HG03159 (cell line): ENCODE measurements at regions not wholly inside any gene's neighbourhood (a gene's known extent, or its start where the extent isn't known, plus 50 kb on each side); places are given as distances from the start of the nearest gene placed in this dataset.
"Not testable (repeated sequence)": the region's sequence is repeated elsewhere in the genome, so short reads cannot be mapped to it uniquely, and the experiment has no call there.

Experiments
- ATAC-seq: cut with Tn5 transposase; IDR thresholded peaks from one replicate; pipeline ENCODE4 v1.9.1; 2021; ENCODE audit warnings: mild to moderate bottlenecking, moderate library complexity; ENCODE audit not compliant: unreplicated experiment

DNA sequence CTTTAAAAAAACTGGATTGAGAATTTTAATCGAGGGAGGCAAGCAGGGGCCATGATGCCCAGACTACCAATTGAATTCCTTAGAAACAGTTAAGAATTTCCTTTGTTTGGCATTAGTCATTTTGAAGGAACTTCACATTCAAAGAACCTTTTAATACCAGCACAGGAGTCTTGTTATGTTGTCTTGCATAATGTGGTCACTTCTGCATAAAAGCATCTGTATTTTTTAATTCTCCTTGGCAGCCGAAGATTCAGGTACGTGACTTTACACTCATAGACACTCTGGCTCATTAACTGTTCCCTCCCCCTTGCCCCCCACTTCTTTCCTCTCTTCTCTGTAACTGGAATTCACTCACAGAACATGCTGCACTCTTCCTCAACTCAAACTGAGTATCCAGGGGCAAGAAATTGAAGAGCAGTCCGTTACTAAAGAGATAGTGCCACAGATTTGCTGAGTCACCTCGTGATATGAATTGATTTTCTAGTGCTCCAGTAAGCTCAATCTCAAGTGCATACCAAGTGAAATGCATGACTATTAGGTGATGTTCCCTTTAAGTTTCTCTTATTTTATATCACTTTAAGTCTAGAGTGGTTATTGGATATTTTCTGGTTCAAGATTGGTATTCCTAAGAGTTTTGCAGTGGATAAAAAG lies 572.2 kb upstream of the SOX9 start:
- ATAC-seq: no peak

DNA sequence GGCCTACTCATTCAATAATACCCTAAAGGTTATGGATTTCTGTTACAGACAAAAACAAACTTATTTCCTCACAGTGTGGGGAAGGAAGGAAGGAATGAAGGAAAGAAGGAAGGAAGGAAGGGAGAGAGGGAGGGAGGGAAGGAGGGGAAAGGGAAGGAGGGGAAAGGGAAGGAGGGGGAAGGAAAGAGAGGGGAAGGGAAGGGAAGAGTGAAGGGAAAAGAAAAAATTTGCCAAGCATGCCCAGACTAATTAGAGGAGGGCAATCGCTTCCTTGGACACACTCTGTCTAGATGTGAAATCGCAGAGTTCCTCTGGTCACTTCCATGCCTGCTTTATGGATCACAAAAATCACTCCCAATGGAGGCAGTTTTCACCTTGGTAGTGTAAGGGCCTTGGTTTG lies 570.1 kb upstream of the SOX9 start:
- ATAC-seq: no peak

DNA sequence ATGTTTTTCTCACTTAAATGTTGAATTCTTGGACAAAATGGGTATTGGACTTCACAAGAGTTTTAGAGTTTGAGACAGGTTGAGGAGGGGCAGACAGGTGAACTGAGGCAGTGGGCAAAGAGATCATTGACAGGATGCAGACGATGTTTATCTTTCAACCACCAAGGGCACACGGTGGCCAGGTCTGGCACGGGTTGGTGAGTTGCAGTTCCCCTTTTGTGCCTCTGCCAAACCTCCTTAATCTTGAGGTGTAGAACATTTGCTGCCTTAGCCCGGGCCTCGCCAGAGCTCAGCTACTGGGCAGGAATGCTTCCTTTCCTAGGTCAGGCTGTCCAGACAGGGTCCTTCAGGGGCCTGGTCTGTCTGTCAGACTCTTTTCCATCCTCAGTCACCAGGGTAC lies 567.4 kb upstream of the SOX9 start:
- ATAC-seq: no peak

DNA sequence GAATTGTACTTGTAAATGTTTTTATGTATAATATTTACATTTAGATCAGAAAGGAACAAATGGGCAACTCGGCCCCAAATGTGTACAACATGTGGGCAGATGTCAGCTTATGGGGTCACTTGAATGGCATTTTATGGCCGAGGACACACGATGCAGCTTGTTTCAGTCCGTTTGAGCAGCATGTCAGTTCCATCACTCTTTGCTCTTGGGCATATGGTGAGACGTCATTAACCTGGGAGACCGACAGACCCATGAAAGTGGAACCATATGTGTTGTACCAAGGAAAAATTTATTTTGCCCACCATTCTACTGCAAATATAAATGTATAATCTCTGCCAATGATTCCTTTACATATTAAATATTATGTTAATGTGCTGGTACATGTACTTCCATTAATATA lies 561.9 kb upstream of the SOX9 start:
- ATAC-seq: no peak

DNA sequence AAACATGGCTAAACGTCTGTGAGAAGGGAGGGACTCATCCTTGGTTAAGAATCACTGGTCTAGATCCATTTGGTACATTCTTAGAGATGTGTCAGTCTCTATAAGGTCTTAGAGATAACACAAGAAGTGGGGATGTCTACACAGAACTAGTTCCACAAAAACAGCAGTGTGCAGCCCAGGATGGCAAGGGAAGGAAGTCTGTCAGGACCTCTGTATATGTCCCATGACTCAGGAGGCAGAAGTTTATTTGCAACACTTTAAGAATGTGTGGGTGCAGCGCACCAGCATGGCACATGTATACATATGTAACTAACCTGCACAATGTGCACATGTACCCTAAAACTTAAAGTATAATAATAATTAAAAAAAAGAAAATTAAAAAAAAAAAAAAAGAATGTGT lies 548.5 kb upstream of the SOX9 start:
- no peak for ATAC-seq

DNA sequence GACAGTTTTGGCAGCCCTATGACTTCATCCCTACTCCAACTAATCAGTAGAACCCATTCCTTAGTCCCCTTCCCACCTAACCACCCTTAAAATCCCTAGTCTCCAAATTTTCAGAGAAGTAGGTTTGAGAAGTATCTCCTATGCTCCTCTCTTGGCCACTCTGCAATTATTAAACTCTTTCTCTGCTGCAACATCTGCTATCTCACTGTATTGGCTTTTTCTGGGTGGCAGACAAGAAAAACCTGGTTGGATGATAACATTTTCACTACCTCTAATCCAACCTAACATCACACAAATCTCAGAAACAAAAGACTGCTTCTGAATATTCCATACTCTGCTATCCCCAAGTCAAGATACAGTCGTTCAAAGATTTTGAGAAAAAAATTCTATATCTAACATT lies 542.4 kb upstream of the SOX9 start:
- no peak for ATAC-seq

DNA sequence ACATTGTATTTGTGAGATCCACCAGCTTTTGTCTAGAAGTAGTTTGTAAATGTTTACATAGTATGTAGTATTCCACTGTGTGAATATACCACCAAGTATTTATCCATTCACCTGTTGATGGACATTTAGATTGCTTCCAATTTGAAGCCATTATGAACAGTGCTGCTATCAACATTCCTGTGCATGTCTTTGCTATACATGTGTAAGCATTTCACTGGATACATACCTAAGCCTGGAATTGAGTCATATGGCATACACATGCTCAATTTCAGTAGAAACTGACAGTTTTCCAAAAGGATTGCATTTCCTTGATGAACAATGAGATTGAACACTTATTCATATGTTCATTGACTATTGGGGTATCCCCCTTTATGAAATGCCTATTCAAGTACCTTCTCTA lies 540.6 kb upstream of the SOX9 start:
- ATAC-seq: no peak

DNA sequence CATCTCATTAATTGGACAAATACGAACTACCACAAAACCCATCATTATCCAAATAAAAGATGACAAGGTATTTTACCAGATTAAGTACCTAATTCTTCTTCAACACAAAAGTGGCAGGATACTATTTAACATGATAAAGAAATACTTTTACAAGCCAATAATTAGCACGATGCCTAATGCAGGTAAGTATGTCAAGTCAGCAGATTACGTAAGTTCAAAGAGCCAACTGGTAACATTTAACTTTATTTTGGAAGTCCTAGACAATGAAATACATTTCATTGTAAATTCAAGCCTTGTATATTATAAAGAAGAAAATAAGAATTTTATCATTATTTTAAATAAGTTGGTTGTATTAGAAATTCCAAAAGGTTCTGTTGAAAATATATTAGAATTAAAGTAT lies 535.3 kb upstream of the SOX9 start:
- no peak for ATAC-seq

DNA sequence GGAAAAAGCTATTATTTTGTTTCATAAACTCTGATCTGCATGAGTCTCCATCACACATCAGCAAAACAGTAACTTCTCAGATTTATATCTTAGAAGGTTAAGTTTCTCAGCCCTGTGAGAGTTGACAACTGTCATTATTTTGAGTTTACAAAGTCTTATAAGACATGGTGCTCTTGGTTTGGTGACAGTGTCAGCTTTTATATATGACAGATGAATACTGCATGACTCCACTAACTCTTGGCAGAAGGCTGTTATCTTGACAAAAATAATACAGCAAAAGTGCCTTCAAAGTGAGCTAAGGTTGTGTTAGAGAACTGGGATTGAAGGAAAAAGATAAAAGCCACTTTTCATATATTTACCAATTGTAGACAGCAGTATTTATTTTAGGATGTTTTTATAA lies 528.4 kb upstream of the SOX9 start:
- no peak for ATAC-seq

DNA sequence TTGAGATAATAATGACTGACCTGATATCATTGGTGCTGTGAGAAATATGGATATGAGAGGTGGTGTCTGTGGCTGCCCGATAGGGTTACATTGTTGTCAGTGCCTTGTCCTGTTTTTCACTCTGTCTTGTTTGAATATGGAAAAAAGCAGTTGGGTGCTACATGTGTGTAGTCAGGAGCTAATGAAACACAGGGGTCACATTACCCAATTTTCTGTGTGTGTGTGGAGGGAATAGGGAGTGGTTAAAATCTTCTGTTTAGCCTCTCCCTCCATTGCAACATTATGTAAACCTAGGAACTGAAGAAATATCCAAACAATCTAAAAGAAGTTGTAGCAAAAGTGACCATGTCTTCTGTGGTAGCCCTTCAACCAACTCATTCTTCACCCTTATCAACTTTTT lies 527.7 kb upstream of the SOX9 start:
- ATAC-seq: no peak

DNA sequence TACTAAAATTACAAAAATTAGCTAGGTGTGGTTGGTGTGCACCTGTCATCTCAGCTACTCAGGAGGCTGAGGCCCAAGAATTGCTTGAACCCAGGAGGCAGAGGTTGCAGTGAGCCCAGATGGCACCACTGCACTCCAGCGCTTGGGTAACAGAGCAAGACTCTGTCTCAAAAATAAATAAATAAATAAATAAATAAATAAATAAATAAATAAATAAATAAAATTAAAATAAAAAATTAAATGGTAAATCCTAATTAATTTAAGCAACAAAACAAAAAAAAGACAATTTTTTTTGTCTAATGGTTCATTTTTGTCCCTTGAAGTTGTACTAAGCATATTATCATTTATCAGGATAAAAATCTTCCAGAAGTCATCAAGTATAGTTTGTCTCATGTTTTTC lies 521.2 kb upstream of the SOX9 start:
- ATAC-seq: not testable (repeated sequence)

DNA sequence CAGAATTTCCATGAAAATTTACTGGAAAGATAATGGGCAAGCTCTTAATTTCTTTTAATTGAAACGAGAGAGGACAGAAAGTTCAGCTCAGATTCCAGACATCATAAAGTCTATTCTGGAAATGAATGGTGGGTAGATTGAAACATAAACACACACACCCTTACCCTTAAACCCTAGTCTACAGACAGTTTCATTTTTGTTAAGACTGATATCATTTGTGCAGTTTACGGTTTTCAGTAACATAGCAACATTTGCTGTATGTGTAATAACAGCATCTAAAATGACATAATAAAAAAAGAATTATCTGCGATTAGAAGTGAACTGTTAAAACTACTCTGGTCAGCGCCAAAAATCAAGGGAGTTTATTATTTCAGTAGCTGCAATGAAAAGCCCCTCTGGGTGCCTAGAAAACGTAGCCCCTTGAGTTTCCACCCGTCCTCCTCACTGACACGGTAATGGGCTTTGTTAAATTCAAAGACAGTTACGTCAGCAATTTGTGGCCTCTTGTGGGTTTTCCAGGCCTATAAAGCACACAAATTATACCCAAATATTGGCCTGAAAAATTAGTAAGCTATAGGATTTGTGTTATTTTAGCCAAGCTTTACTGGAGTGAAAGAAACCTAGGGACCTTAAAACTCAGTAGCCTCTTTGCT lies 520.6 kb upstream of the SOX9 start:
- no peak for ATAC-seq

DNA sequence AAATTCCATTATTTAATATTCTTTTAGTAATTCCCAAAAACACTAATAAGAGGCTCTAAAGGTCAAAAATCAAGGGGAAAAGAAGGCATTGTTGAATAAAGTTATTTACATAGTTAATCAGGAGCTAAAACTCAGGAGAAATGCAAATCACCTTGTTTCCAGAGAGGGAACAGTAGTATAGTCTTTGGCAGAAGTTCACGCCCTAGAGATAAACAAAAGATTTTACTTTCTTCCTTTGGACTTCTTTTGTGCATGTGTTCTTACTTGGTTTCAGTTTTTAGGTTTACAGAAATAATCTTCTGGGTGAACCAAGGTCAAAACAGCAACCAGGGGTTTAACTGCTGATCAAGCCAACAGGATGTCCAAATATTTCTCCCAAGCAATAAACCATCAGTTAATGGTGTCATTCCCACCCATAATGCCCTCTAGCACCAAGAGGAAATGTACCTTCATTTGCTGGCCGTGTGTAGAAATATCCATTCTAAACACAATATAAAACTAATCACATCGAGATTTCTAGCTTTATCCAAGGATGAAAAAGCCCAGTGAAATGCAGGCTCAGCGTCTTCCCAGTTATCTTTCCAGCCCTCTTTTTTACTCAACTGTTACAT lies 518.8 kb upstream of the SOX9 start:
- ATAC-seq: no peak

DNA sequence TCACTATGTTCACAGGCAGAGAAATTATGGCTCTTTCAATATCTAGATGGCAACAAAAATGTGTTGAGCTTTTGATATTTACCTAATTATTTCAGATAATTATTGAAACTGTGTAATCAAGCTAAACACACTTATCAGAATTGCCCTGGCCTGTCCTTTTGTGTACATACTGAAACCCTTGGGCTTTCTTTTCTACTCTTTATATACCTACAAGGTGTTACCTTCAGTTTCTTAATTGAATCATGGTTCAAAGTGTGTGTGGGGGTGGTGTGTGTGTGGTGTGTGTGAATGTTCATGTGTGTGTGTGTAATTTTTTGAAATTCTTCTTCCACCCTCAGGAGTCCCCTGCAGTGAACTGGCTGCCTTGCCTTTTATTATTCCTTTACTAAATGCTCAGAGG lies 506.8 kb upstream of the SOX9 start:
- no peak for ATAC-seq

DNA sequence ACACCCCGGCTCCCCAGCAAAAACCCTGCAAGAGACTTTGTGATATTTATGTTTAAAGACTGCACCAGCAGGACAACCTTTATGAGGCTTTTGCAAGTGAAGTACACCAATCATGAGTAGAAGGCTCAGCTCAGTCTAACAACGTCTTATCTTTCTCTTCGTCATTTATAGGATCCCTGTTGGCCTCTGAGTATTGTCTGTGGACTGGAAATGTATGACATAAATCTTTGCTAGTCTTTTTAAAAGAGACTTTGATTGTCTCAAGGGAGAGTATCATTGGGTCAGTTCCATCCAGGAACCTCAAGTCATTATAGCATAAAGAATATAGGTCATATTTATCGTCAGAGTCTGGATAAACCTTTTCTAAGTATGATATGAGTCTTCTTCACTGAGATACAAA lies 505.0 kb upstream of the SOX9 start:
- ATAC-seq: no peak

DNA sequence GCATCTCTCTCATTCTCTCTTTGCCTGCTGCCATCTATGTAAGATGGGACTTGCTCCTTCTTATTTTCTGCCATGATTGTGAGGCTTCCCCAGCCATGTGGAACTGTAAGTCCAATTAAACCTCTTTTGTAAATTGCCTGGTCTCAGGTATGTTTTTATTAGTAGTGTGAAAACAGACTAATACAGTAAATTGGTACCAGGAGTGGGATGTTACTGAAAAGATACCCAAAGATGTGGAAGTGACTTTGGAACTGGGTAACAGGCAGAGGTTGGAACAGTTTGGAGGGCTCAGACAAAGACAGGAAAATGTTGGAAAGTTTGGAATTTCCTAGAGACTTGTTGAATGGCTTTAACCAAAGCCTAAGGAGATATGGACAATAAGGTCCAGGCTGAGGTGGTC lies 503.1 kb upstream of the SOX9 start:
- not testable (repeated sequence) for ATAC-seq

DNA sequence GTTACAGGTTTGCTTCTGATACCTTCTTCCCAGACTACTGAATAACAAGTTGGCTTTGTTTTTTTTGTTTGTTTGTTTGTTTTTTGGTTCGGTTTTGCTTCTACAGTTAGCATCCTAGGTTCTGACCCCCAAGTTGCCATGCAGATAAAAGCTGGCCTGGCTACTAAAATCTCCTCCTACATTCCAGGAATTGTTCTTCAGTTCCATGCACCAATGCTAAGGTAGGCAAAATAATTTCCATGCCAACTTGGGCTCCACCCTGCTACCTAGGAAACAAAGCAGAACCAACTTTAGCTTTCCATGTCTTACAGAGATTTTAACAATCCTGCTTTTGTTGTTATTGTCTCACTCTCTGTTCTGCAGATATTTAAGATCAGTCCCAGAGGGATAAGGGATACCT lies 495.5 kb upstream of the SOX9 start:
- ATAC-seq: no peak

DNA sequence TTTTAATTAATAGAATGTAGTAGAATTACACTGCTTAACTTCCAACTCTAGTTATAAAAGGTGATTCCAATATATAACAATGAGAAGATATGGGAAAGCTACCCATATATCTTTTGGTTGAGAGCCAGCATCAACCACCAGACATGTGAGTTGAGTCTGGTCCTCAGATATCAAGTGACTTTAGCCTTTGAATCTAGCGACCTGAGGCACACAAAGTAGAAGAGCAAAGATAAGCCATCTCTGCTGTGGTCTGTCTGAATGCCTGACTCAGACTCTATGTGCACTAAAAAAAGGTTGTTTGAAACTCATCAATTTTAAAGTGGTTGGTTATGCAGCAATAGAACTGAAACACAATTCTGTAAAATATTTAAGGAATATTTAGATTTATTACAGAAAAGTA lies 492.5 kb upstream of the SOX9 start:
- no peak for ATAC-seq

DNA sequence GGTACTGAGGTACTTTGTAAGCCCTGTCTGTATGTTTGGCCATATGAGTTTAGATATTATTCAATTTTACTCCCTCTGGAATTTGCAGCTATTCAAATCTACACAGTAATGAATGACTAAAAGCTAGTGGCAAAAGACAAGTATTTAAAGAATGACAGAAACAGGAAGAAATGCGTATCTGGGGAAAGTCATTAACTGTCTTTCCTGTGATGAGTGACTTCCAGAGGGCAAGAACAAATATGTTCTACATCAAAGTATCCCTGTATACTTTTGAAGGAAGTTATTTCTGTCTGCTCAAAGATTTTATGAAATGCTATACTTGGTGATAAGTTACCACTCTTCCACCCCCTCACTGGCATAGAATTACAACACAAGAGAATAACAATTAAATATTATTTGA lies 489.3 kb upstream of the SOX9 start:
- no peak for ATAC-seq

DNA sequence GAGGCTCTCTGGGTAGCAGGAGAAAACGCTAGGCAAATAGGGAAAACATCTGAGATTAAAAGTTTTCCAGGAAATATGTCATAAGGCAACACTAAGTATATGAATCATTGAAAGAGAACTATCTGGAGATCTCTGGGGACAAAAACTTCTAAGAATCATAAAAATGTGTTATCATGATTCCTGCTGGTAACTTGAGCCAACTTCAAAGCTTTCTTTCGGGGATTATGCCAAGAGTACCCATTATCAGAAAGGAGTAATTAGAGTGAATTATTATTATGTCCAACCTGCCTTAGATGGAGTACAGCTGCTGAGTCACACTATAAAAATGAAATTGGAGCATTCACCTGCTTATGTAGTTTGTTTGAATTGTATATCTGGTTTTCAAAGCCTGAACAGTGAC lies 488.5 kb upstream of the SOX9 start:
- ATAC-seq: no peak

DNA sequence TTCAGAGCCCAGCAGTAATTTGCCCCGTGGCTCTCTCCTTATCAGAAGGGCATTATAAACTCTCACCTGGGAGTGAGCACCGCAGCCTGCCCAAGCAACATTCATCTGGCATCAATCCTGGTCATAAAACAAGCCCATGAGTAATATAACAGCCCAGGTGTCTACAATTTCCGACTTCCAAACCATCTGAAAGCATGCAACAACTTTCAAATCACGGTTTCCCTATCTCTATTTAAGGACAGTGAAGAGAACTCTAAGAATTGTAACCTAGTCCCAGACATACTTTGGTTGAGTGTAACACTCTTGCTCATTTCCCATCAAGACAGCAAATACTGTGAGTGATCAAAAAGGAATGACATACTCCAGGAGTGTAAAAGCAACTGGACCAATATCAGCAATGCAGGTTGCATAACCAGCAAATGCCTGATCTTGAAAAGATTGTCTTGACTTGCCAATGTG lies 487.4 kb upstream of the SOX9 start:
- no peak for ATAC-seq

DNA sequence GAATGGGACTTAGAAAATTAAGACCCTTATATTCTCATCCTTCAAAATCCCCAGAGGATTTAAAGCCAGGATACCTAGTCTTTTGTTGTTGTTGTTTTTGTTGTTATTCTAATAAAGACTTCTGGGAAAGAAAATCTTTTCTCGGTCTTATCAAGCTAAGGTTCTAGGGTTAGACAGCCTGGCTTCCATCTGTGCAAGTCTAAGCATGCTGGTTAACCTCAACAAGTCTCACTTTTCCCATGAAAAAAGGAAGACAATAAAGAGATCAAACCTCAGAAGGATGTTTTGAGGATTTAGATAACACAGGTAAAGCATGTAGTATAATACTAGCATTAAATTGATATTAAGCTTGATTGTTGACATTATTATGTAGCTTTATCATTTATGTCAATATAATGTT lies 486.4 kb upstream of the SOX9 start:
- no peak for ATAC-seq

DNA sequence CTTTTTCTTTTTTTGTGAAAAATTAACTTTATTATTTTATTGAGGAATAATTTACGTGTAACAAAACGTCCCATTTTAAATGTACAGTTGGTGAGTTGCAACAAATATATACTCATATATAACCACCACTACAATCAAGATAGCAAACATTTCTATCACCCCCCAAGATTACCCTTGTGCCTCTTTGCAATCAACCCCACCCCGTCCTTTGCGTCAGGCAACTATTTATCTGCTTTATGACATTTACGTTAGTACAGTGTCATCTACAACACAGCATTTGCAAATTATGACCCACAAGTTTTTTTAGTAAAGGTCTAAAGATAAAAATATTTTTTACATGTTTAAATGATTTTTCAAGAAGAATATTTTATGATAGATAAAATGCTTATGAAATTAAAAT lies 485.6 kb upstream of the SOX9 start:
- ATAC-seq: no peak
